HEK293 (cell line): ENCODE measurements at regions not wholly inside any gene's neighbourhood (a gene's known extent, or its start where the extent isn't known, plus 50 kb on each side); places are given as distances from the start of the nearest gene placed in this dataset.
"Not testable (repeated sequence)": the region's sequence is repeated elsewhere in the genome, so short reads cannot be mapped to it uniquely, and the experiment has no call there.

ENCODE experiments used
- CTCF ChIA-PET: fragments of 350-600 bp; formaldehyde crosslinking; extraction: SDS; loops from one replicate; lab custom pipeline; 2021; ENCODE audit warnings: antibody characterized with exemption; lab: Yijun Ruan, JAX
- POLR2A ChIA-PET: fragments of 300-600 bp; formaldehyde crosslinking; extraction: SDS; loops from one replicate; lab custom pipeline; 2020; ENCODE audit warnings: antibody characterized with exemption, inconsistent platforms; lab: Yijun Ruan, JAX
- H3K27ac ChIP-seq: fragments of 200-500 bp; sonication (Bioruptor generic); 2 replicates; pipeline ENCODE4 v1.5.1; 2014; ENCODE audit warnings: low read depth, low read length, control low read depth, inconsistent platforms; ENCODE audit errors: extremely low read depth
- H3K36me3 ChIP-seq, 2 experiments: fragments of 200-500 bp in 1 of 2; sonication (Bioruptor generic) in 1 of 2; 1 replicate in 1 of 2; 2 replicates in 1 of 2; pipeline ENCODE4 v1.5.1; 2014 to 2017; ENCODE audit warnings: inconsistent platforms in 2 of 2, low read length in 2 of 2; ENCODE audit not compliant: control insufficient read depth in 2 of 2, insufficient read depth in 1 of 2
- H3K4me1 ChIP-seq: fragments of 200-500 bp; sonication (Bioruptor generic); 2 replicates; pipeline ENCODE4 v1.5.1; 2014; ENCODE audit warnings: mild to moderate bottlenecking, low read length, inconsistent platforms; ENCODE audit not compliant: control insufficient read depth, insufficient read depth
- H3K4me3 ChIP-seq: 2 replicates; pipeline ENCODE4 v1.5.1; 2011; ENCODE audit warnings: low read depth, mild to moderate bottlenecking, control low read depth, low read length, moderate library complexity
- H3K9me3 ChIP-seq: fragments of 200-500 bp; sonication (Bioruptor generic); 2 replicates; pipeline ENCODE4 v1.5.1; 2014; ENCODE audit warnings: low read depth, low read length, inconsistent platforms; ENCODE audit not compliant: control insufficient read depth, insufficient read depth
- KLF16 ChIP-seq: fragments of 450-650 bp; formaldehyde crosslinking; IDR thresholded peaks from 2 replicates; pipeline ENCODE4 v1.5.1; 2017; ENCODE audit warnings: missing biosample characterization, missing genetic modification characterization
- REPIN1 ChIP-seq: fragments of 450-650 bp; formaldehyde crosslinking; IDR thresholded peaks from 2 replicates; pipeline ENCODE4 v1.5.1; 2017; ENCODE audit warnings: missing biosample characterization, missing genetic modification characterization, low read depth
- ZNF146 ChIP-seq: fragments of 450-650 bp; formaldehyde crosslinking; IDR thresholded peaks from 2 replicates; pipeline ENCODE4 v1.5.1; 2016; ENCODE audit warnings: missing biosample characterization, missing genetic modification characterization
- ZNF174 ChIP-seq: fragments of 450-650 bp; formaldehyde crosslinking; IDR thresholded peaks from 2 replicates; pipeline ENCODE4 v1.5.0; 2017; ENCODE audit warnings: missing biosample characterization, mild to moderate bottlenecking, missing genetic modification characterization
- ZNF223 ChIP-seq: fragments of 450-650 bp; formaldehyde crosslinking; IDR thresholded peaks from 2 replicates; pipeline ENCODE4 v1.5.1; 2016; ENCODE audit warnings: missing biosample characterization, missing genetic modification characterization
- ZNF248 ChIP-seq: fragments of 450-650 bp; formaldehyde crosslinking; IDR thresholded peaks from 2 replicates; pipeline ENCODE4 v1.5.1; 2017; ENCODE audit warnings: missing biosample characterization, missing genetic modification characterization
- ZNF292 ChIP-seq: fragments of 450-650 bp; formaldehyde crosslinking; IDR thresholded peaks from 2 replicates; pipeline ENCODE4 v1.5.1; 2016; ENCODE audit warnings: low read depth, missing biosample characterization, missing genetic modification characterization, borderline replicate concordance
- ZNF354C ChIP-seq: fragments of 450-650 bp; formaldehyde crosslinking; IDR thresholded peaks from 2 replicates; pipeline ENCODE4 v1.5.1; 2016; ENCODE audit warnings: missing biosample characterization, missing genetic modification characterization, low read depth, borderline replicate concordance
- ZNF423 ChIP-seq: fragments of 450-650 bp; formaldehyde crosslinking; IDR thresholded peaks from 2 replicates; pipeline ENCODE4 v1.5.1; 2016; ENCODE audit warnings: missing biosample characterization, missing genetic modification characterization
- ZNF514 ChIP-seq: fragments of 450-650 bp; formaldehyde crosslinking; IDR thresholded peaks from 2 replicates; pipeline ENCODE4 v1.5.1; 2016; ENCODE audit warnings: missing biosample characterization, missing genetic modification characterization
- ZNF555 ChIP-seq: fragments of 450-650 bp; formaldehyde crosslinking; conservative IDR thresholded peaks from 2 replicates; pipeline ENCODE4 v1.5.1; 2017; ENCODE audit warnings: missing biosample characterization, mild to moderate bottlenecking, missing genetic modification characterization, inconsistent platforms
- ZNF585B ChIP-seq: fragments of 450-650 bp; formaldehyde crosslinking; IDR thresholded peaks from 2 replicates; pipeline ENCODE4 v1.5.1; 2016; ENCODE audit warnings: missing biosample characterization, missing genetic modification characterization
- ZNF610 ChIP-seq: fragments of 450-650 bp; formaldehyde crosslinking; IDR thresholded peaks from 2 replicates; pipeline ENCODE4 v1.5.1; 2016; ENCODE audit warnings: missing biosample characterization, missing genetic modification characterization, borderline replicate concordance
- ZNF624 ChIP-seq: fragments of 450-650 bp; formaldehyde crosslinking; IDR thresholded peaks from 2 replicates; pipeline ENCODE4 v1.5.1; 2017; ENCODE audit warnings: missing biosample characterization, missing genetic modification characterization
- ZNF629 ChIP-seq: fragments of 450-650 bp; formaldehyde crosslinking; IDR thresholded peaks from 2 replicates; pipeline ENCODE4 v1.5.1; 2017; ENCODE audit warnings: missing biosample characterization, missing genetic modification characterization
- ZNF677 ChIP-seq: fragments of 450-650 bp; IDR thresholded peaks from 2 replicates; pipeline ENCODE4 v1.5.0; 2018; ENCODE audit warnings: missing biosample characterization, mild to moderate bottlenecking, missing genetic modification characterization, moderate library complexity
- ZSCAN16 ChIP-seq: fragments of 450-650 bp; formaldehyde crosslinking; IDR thresholded peaks from 2 replicates; pipeline ENCODE4 v1.5.1; 2016; ENCODE audit warnings: missing biosample characterization, missing genetic modification characterization
- ZSCAN30 ChIP-seq: fragments of 450-650 bp; IDR thresholded peaks from 2 replicates; pipeline ENCODE4 v1.5.1; 2018; ENCODE audit warnings: missing biosample characterization, mild to moderate bottlenecking, missing genetic modification characterization, moderate library complexity
- TF ChIP-seq, protein P1 (sequence below): fragments of 450-650 bp; formaldehyde crosslinking; IDR thresholded peaks from 2 replicates; pipeline ENCODE4 v1.5.1; 2016; ENCODE audit warnings: missing biosample characterization, missing genetic modification characterization
- TF ChIP-seq, protein P2 (sequence below): fragments of 450-650 bp; formaldehyde crosslinking; IDR thresholded peaks from 2 replicates; pipeline ENCODE4 v1.5.1; 2017; ENCODE audit warnings: missing biosample characterization, missing genetic modification characterization
- TF ChIP-seq, protein P3 (sequence below): fragments of 450-650 bp; IDR thresholded peaks from 2 replicates; pipeline ENCODE4 v1.5.1; 2018; ENCODE audit warnings: missing biosample characterization, missing genetic modification characterization
- TF ChIP-seq, protein P4 (sequence below): fragments of 450-650 bp; formaldehyde crosslinking; IDR thresholded peaks from 2 replicates; pipeline ENCODE4 v1.5.1; 2017; ENCODE audit warnings: missing biosample characterization, missing genetic modification characterization
- TF ChIP-seq, protein P5 (sequence below): fragments of 450-650 bp; formaldehyde crosslinking; IDR thresholded peaks from 2 replicates; pipeline ENCODE4 v1.5.1; 2016; ENCODE audit warnings: missing biosample characterization, missing genetic modification characterization
- TF ChIP-seq, protein P6 (sequence below): fragments of 450-650 bp; formaldehyde crosslinking; IDR thresholded peaks from 2 replicates; pipeline ENCODE4 v1.5.1; 2016; ENCODE audit warnings: missing biosample characterization, missing genetic modification characterization

DNA sequence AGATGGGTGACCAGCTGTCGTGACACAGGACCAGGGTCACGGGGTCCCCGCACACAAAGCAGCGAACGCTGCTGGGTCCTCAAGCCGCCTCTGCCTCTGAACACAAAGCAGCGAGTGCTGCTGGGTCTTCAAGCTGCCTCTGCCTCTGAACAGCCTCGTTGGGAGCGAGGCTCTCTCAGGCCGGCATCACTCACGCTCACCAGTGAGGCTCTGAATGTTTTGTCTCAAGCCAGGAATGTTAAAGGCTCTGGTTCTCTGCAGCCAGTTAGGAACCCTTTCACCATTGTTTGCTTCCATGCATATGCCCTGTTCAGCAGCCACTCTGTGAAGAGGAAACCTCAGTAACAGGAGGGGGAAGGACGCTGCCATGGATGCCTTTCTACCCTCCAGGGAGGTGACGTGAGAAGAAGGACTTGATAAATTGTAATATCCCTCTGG is 82.7 kb upstream of the TAF11L2 start:
- CTCF ChIA-PET = no interaction called here
- TF ChIP-seq ZNF585B (tag by site-specific recombination) (no peak), ZNF248 (no peak), ZNF146 (no peak), ZNF174 (tag by site-specific recombination) (no peak), ZNF354C (tag by site-specific recombination) (no peak), ZNF624 (no peak), ZNF423 (tag by site-specific recombination) (no peak), ZNF555 (tag by site-specific recombination) (no peak), ZNF223 (no peak), ZNF610 (no peak)
- TF ChIP-seq, protein P1, sequence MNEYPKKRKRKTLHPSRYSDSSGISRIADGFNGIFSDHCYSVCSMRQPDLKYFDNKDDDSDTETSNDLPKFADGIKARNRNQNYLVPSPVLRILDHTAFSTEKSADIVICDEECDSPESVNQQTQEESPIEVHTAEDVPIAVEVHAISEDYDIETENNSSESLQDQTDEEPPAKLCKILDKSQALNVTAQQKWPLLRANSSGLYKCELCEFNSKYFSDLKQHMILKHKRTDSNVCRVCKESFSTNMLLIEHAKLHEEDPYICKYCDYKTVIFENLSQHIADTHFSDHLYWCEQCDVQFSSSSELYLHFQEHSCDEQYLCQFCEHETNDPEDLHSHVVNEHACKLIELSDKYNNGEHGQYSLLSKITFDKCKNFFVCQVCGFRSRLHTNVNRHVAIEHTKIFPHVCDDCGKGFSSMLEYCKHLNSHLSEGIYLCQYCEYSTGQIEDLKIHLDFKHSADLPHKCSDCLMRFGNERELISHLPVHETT = no peak
- TF ChIP-seq, protein P2, sequence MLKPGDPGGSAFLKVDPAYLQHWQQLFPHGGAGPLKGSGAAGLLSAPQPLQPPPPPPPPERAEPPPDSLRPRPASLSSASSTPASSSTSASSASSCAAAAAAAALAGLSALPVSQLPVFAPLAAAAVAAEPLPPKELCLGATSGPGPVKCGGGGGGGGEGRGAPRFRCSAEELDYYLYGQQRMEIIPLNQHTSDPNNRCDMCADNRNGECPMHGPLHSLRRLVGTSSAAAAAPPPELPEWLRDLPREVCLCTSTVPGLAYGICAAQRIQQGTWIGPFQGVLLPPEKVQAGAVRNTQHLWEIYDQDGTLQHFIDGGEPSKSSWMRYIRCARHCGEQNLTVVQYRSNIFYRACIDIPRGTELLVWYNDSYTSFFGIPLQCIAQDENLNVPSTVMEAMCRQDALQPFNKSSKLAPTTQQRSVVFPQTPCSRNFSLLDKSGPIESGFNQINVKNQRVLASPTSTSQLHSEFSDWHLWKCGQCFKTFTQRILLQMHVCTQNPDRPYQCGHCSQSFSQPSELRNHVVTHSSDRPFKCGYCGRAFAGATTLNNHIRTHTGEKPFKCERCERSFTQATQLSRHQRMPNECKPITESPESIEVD (tag by site-specific recombination) = no peak
- TF ChIP-seq, protein P3, sequence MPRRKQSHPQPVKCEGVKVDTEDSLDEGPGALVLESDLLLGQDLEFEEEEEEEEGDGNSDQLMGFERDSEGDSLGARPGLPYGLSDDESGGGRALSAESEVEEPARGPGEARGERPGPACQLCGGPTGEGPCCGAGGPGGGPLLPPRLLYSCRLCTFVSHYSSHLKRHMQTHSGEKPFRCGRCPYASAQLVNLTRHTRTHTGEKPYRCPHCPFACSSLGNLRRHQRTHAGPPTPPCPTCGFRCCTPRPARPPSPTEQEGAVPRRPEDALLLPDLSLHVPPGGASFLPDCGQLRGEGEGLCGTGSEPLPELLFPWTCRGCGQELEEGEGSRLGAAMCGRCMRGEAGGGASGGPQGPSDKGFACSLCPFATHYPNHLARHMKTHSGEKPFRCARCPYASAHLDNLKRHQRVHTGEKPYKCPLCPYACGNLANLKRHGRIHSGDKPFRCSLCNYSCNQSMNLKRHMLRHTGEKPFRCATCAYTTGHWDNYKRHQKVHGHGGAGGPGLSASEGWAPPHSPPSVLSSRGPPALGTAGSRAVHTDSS (tag by site-specific recombination) = no peak
- TF ChIP-seq, protein P4, sequence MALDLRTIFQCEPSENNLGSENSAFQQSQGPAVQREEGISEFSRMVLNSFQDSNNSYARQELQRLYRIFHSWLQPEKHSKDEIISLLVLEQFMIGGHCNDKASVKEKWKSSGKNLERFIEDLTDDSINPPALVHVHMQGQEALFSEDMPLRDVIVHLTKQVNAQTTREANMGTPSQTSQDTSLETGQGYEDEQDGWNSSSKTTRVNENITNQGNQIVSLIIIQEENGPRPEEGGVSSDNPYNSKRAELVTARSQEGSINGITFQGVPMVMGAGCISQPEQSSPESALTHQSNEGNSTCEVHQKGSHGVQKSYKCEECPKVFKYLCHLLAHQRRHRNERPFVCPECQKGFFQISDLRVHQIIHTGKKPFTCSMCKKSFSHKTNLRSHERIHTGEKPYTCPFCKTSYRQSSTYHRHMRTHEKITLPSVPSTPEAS (tag by site-specific recombination) = no peak
- TF ChIP-seq, all 188 proteins: peak for 0

DNA sequence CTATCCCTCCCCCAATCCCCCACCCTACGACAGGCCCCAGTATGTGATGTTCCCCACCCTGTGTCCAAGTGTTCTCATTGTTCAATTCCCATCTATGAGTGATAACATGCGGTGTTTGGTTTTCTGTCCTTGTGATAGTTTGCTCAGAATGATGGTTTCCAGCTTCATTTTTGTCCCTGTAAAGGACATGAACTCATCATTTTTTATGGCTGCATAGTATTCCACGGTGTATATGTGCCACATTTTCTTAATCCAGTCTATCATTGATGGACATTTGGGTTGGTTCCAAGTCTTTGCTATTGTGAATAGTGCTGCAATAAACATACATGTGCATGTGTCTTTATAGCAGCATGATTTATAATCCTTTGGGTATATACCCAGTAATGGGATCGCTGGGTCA is 81.7 kb upstream of the TAF11L2 start:
- TF ChIP-seq, protein P5, sequence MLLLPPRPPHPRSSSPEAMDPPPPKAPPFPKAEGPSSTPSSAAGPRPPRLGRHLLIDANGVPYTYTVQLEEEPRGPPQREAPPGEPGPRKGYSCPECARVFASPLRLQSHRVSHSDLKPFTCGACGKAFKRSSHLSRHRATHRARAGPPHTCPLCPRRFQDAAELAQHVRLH (tag by site-specific recombination) = 0 out of 2 replicates have a peak, but pooled peaks have one; percentile 26
- TF ChIP-seq ZNF146 = peak; percentile 95
- H3K36me3 ChIP-seq, H3K9me3 ChIP-seq, POLR2A ChIA-PET, H3K4me3 ChIP-seq, H3K27ac ChIP-seq, CTCF ChIA-PET: not testable (repeated sequence)
- peaks cover 15% of the 10 kb centered on the region for H3K4me1 ChIP-seq

More for the DNA sequence above, 82.7 kb upstream of the TAF11L2 start:
- no peak overlapping the region for H3K4me3 ChIP-seq
- H3K9me3 ChIP-seq = no peaks in the 10 kb centered on the region
- POLR2A ChIA-PET = no interaction called here
- no peak overlapping the region for H3K27ac ChIP-seq
- H3K36me3 ChIP-seq = no peaks in the 10 kb centered on the region
- peaks cover 15% of the 10 kb centered on the region for H3K4me1 ChIP-seq

DNA sequence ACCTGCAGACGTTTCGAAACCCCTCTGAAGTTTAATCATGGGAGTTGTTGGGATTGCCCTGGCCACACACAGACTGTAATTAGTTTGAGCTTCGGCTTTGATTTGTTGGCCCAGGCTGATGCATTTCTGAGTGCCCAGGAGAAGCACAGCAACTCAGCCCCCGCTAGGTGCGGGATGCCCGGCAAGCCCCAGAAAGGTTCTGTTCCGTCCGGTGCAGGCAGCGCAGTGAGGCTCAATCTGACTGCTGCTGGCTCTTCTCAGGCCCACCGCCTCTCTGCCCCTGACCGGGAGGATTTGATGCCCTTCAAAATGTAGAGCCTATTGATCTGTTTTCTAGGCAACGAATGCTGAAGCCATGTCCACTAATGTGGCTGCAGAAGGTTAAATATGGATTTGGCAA is 73.4 kb upstream of the TAF11L2 start:
- Histone ChIP-seq H3K4me3 (no peak overlapping the region), H3K4me1 (peaks cover 15% of the 10 kb centered on the region), H3K9me3 (no peaks in the 10 kb centered on the region), H3K27ac (no peak overlapping the region), H3K36me3 (no peaks in the 10 kb centered on the region)
- POLR2A ChIA-PET = interaction anchor here (0.5 to 0.6 kb wide), 2 partner anchors 215 to 266 kb away, joined by 3 to 6 read pairs; no protein-coding TSS in a partner anchor
- CTCF ChIA-PET = interaction anchor here (0.7 kb wide), 1 partner anchor 319 kb away, joined by 3 read pairs; no protein-coding TSS in a partner anchor
- TF ChIP-seq, protein P6, sequence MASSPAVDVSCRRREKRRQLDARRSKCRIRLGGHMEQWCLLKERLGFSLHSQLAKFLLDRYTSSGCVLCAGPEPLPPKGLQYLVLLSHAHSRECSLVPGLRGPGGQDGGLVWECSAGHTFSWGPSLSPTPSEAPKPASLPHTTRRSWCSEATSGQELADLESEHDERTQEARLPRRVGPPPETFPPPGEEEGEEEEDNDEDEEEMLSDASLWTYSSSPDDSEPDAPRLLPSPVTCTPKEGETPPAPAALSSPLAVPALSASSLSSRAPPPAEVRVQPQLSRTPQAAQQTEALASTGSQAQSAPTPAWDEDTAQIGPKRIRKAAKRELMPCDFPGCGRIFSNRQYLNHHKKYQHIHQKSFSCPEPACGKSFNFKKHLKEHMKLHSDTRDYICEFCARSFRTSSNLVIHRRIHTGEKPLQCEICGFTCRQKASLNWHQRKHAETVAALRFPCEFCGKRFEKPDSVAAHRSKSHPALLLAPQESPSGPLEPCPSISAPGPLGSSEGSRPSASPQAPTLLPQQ (tag by site-specific recombination) = no peak
- TF ChIP-seq ZNF292 (tag by site-specific recombination) = no peak
- no peak for TF ChIP-seq ZNF514
- no peak for TF ChIP-seq ZNF629 (tag by site-specific recombination)
- TF ChIP-seq ZSCAN30 (tag by site-specific recombination) = no peak
- no peak for TF ChIP-seq KLF16
- no peak for TF ChIP-seq ZNF677 (tag by site-specific recombination)
- TF ChIP-seq ZSCAN16 = no peak
- TF ChIP-seq REPIN1 (tag by site-specific recombination) = no peak
